ENCODE measurements at regions not wholly inside any gene's neighbourhood (a gene's known extent, or its start where the extent isn't known, plus 50 kb on each side); places are given as distances from the start of the nearest gene placed in this dataset.
"Not testable (repeated sequence)": the region's sequence is repeated elsewhere in the genome, so short reads cannot be mapped to it uniquely, and the experiment has no call there.

DNA sequence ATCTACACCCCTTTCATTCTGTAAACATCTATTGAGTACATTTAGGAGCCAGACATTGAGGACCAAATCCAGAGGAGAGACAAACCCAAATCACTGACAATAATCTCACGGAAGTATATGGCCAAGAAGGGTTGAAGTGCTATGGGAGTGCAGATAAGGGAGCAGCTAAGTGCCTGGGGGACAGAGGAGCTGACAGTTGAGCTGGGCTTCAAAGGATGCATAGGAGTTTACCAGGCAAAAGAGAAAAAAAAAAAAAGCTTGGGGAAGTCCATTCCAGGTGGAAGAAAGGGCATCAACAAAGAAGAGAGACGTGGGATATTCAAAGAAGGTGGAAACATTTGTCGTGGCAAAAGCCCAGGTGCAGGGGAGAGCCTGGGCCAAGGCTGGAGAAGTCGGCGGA is 60.5 kb upstream of the NANOS1 start:
- no peak for DNase-seq

- DNase-seq, result no peak
Observed at GRCh38 chr10:118970770-118971169, 58.7 kb upstream of the NANOS1 start.

DNA sequence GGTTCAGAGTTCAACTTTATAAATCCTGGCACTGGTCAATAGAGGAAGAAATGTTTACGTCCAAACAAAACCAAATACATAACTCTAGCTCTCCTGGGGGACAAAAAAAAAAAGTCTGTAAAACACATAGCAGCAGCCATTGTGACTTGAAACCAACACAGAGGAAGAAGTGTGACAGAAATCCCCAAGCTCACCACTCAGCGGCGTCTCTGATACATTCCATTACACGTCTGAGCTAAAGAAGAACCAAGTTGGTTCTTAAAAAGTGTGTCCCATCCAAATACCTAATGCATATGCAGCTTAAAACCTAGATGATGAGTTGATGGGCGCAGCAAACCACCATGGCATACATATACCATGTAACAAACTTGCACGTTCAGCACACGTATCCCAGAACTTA is 58.3 kb upstream of the NANOS1 start:
- no peak for DNase-seq

GRCh38 chr10:118971876-118972275 is 57.6 kb upstream of the NANOS1 start:
- DNase-seq, result no peak

GRCh38 chr10:118973744-118974143 is 55.8 kb upstream of the NANOS1 start:
- DNase-seq, result no peak

DNA sequence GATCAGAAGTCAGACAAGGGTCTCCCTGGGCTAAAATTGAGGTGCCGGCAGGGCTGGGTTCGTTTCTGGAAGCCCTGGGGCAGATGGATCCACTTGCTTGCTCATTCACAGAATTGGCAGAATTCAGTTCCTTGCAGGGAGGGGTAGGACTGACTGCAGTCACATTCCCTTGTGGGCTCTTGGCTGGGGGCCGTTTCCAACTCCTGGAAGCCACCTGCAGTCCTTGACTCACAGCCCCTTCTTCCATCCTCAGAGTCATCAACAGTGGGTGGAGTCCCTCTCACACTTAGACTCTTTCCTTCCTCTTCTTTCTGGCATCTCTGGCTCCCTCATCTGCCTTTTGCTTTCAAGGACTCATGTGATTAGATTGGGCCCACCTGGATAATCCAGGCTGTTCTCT is 54.6 kb upstream of the NANOS1 start:
- no peak for DNase-seq

- DNase-seq, result not testable (repeated sequence)
Observed at GRCh38 chr10:118976219-118976618, 53.3 kb upstream of the NANOS1 start.

- DNase-seq, result no peak
Observed at GRCh38 chr10:118977022-118977599, 52.4 kb upstream of the NANOS1 start.

DNA sequence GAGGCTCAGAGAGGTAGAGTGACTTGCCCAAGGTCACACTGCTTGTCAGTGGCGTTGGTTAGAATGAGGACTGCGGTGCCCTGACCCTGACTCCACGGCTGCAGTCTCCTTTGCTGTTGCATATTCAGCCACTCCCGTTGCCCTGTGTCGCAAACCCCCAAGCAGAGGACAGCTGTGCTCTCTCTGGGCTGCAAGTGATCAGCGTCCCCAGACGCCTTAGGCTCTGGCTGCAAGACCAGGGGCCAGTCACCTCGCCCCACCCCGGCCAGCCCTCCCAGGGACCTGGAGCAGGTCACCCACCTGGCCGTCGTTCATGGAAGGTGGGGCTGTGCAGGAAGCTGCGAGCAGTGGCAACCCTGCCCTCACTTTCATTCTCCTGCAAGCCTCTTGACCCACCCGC is 51.7 kb upstream of the NANOS1 start:
- DNase-seq, result no peak

GRCh38 chr10:118978316-118978997 is 51.1 kb upstream of the NANOS1 start:
- no peak for DNase-seq

DNA sequence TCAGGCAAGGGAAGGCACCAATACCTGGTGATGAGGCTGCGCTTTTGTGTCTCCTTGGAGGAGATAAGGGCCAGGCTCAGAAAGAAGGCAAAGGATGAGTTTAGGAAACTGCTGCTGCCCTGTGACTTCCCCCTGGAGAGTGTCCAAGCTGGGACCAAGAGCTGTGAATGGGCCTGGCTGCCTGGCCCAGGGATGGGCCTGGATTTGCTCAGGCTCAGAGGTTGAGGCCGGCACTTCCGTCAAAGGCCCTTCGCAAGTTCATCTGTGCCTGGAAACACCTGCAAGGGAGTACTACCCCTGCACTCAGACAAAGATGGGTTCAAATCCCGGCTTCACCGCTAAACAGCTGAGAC is 50.5 kb upstream of the NANOS1 start:
- DNase-seq, result no peak

GRCh38 chr10:118979661-118980060 is 49.9 kb upstream of the NANOS1 start:
- DNase-seq, result no peak
